GM21360 (cell line): ENCODE measurements at regions not wholly inside any gene's neighbourhood (a gene's known extent, or its start where the extent isn't known, plus 50 kb on each side); places are given as distances from the start of the nearest gene placed in this dataset.
"Not testable (repeated sequence)": the region's sequence is repeated elsewhere in the genome, so short reads cannot be mapped to it uniquely, and the experiment has no call there.

ENCODE experiments used
- ATAC-seq: cut with Tn5 transposase; IDR thresholded peaks from one replicate; pipeline ENCODE4 v1.9.1; 2021; ENCODE audit warnings: mild to moderate bottlenecking, moderate library complexity; ENCODE audit not compliant: unreplicated experiment

DNA sequence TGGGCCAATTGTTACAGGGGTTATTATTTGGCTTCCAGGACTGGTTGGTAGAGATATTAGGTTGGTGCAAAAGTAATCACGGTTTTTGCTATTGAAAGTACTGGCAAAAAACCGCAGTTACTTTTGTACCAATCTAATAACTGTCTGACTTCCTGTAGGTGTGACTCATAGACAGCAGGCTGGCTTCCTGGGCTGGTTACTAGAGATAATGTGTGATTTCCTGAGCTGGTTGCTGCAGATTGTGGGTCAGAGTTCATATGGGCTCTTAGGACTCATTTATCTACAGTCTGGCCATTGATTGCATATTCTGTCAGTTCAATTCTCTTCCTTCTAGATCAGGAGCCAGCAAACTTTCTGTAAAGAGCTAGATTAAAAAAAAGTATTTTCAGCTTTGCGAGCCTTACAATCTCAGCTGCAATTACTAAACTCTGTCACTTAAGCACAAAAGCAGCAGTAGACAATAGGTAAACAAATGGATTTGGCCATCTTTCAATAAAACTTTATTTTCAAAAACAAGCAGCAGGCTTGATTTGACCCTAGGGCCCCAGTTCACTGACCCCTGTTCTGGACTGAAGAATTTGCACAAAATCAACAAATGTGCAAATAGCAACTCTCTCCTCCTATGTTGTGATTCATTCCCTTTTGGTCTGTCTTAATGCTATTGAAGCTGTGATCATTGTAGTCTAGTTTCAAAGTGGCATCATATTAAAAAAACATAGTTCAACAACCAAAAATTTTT is 50.8 kb upstream of the BOD1L1 start:
- ATAC-seq: no peak

DNA sequence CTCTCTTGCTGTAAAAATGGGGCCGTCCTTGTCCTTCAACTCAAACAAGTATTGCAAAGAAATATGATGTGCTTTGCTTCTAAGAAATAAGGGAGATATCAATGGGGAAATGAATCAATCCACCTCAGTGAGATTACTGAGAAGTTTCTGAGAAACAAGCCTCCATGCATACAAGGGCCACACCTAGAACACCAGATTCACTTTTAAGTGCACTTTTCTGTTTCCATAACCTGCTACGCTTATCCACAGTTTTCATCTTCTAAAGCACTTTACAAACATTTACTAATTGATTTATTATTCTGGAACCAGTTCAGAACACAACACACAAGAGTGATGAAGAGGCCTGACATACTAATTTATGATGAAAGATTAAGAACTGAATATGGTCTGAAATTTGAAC is 54.0 kb upstream of the BOD1L1 start:
- no peak for ATAC-seq

GRCh38 chr4:13694256-13694655 is 66.7 kb upstream of the BOD1L1 start:
- ATAC-seq: no peak

GRCh38 chr4:13698296-13698695 is 70.8 kb upstream of the BOD1L1 start:
- ATAC-seq: no peak

DNA sequence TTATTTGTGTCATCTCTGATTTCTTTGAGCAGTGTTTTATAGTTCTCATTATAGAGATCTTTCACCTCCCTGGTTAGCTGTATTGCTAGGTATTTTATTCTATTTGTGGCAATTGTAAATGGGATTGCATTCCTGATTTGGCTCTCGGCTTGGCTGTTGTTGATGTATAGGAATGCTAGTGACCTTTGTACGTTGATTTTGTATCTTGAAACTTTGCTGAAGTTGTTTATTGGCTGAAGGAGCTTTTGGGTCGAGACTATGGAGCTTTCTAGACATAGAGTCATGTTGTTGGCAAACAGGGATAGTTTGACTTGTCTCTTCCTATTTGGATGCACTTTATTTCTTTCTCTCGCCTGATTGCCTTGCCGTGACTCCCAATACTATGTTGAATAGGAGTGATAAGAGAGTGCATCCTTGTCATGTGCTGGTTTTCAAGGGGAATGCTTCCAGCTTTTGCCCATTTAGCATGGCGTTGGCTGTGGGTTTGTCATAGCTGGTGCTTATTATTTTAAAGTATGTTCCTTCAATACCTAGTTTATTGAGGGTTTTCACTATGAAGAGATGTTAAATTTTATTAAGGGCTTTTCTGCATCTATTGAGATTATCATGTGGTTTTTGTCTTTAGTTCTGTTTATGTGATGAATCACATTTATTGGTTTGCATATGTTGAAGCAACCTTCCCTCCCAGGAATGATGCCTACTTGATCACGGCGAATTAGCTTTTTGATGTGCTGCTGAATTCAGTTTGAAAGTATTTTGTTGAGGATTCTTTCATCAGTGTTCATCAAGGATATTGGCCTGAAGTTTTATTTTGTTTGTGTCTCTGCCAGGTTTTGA is 72.7 kb upstream of the BOD1L1 start:
- no peak for ATAC-seq

DNA sequence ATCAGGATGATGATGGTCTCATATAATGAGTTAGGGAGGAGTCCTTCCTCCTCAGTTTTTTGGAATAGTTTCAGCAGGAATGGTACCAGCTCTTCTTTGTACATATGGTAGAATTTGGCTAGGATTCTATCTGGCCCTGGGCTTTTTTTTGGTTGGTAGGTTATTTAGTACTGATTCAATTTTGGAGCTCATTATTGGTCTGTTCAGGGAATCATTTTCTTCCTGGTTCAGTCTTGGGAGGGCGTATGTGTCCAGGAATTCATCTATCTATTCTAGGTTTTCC is 73.3 kb upstream of the BOD1L1 start:
- not testable (repeated sequence) for ATAC-seq

DNA sequence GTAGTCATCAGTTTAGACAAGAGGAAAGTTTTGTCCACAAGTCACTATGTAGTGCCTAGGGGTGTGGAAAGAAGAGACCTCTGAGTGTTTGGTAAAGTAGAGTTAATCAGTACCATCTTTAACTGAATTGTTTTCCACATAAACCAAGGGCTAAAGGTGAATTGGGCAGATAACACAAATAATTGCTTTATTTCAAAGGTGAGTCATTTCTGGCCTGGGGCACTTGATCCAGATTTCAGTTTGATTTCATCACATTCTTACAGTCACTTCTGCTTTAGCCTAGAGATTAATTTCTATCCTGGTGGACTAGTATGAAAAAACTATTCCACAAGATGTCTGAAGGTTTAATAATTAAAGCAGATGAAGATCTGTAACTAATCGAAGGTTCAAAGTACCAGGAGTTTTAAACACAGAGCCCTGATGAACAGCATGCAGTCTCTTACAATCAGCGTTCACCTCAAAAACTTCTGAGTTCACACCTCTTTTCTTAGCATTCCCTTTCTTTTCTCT is 74.5 kb upstream of the BOD1L1 start:
- ATAC-seq: no peak

GRCh38 chr4:13703096-13703495 is 75.6 kb upstream of the BOD1L1 start:
- ATAC-seq: no peak

GRCh38 chr4:13704035-13704434 is 76.5 kb upstream of the BOD1L1 start:
- no peak for ATAC-seq

GRCh38 chr4:13704761-13705160 is 77.2 kb upstream of the BOD1L1 start:
- no peak for ATAC-seq

- no peak for ATAC-seq
Observed at GRCh38 chr4:13705521-13706041, 78.1 kb upstream of the BOD1L1 start.

DNA sequence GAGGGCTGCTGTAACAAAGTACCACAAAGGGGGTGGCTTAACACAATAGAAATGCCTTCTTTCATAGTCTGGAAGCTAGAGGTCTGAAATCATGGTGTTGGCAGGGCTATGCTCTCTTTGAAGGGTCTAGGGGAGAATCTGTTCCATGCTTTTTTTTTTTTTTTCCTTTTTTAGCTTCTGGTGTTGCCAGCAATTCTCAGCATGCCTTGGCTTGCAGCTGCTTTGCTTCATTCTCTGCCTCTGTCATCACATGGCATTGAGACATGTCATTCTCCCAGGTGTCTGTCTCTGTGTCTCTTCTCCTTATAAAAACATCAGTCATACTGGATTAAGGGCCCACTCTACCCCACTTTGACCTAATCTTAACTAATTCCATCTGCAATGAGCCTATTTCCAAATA is 78.6 kb upstream of the BOD1L1 start:
- ATAC-seq: no peak

GRCh38 chr4:13706716-13707115 is 79.2 kb upstream of the BOD1L1 start:
- no peak for ATAC-seq

GRCh38 chr4:13710246-13710885 is 82.8 kb upstream of the BOD1L1 start:
- ATAC-seq: no peak

GRCh38 chr4:13711233-13711785 is 83.8 kb upstream of the BOD1L1 start:
- no peak for ATAC-seq

DNA sequence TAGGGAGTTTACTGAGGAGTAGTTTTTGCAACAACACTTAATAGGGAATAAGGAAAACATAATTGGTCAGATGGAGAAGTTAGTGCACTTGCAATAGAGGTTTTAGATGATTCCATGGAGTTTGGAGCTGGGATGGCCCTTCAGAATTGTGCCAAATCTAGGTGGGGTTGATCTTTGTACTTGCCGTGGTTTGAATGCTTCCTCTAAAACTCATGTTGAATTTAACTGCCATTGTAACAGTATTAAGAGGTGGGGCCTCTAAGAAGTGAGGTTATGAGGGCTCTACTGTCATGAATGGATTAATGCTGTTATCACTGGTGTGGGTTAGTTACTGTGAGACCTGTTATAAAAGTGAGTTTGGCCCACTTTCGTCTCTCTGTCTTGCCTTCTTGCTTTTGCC is 94.4 kb upstream of the BOD1L1 start:
- ATAC-seq: no peak

GRCh38 chr4:13722649-13723048 is 95.1 kb upstream of the BOD1L1 start:
- no peak for ATAC-seq

GRCh38 chr4:13728761-13729160 is 101.2 kb upstream of the BOD1L1 start:
- ATAC-seq: no peak

- no peak for ATAC-seq
Observed at GRCh38 chr4:13731019-13731418, 103.5 kb upstream of the BOD1L1 start.

DNA sequence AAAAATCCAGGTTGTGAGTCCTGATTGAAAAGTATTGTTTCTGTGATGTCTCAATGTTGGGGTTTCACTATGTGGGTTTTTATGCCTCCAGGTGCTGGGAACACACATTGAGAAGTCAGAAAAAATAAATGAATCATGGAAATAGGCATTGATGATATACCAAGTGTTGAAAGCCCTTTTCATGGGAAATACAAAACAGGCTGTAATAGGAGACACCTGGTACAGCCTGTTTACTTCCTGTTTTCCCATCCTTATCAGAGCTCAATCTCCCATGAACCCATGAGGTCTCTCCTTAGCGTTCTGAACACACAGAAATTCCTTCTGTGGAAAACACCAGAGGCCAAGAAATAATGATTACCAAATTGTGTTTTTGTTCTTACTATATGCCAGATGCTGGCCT is 106.3 kb upstream of the BOD1L1 start:
- no peak for ATAC-seq

DNA sequence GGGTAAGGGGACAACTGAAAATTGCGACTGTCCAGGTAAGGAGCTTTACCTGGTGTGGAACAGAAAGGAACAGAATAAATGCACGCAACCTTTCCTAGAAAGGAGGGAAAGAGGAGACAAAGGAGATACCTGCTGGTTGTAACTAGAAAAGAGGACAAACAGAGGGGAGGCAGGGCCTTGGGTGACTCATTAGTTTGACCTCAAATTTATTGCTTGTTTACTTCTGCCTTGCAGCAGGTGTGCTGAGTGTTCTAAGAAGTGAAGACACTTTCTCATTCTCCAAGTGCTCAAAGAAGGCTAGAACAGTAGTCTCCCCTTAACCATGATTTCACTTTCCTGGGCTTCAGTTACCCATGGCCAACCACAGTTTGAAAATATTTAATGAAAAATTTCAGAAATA is 123.1 kb upstream of the BOD1L1 start:
- no peak for ATAC-seq
